ENCODE measurements at regions not wholly inside any gene's neighbourhood (a gene's known extent, or its start where the extent isn't known, plus 50 kb on each side); places are given as distances from the start of the nearest gene placed in this dataset.

DNA sequence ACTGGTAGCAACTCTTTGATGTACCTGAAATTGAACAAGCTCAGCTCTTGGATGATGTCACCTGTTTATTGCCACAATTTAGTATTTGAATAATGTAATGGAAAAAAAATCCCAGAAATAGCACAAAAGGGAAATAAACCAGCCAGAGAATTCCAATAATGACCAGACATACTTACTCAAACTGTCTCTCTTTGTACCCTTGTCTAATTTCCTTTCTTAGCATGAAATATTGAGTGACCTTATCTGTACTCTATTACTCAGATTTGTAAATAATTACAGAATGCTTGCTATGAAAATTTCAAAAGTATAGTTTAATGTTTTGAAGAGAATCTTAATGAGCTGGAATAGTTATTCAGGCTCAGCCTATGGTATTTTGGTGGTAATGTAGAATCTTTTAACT is 555.4 kb upstream of the SGO1 start:
- H3K4me3 Mint-ChIP-seq: no peak overlapping the region
- no peak overlapping the region for H2BK120ac ChIP-seq (ENCODE audit: low read depth, low read length, poor library complexity, severe bottlenecking)
- no peaks in the 10 kb centered on the region for H3K79me1 ChIP-seq (ENCODE audit: insufficient read depth, low read depth, low read length, poor library complexity, severe bottlenecking)
- H3K18ac ChIP-seq (ENCODE audit: insufficient read length, low read depth, low read length): no peak overlapping the region
- H4K8ac ChIP-seq (replicated peaks; ENCODE audit: insufficient read length, low read depth, low read length): no peak overlapping the region
- H3K14ac ChIP-seq (ENCODE audit: insufficient read depth, low read length): no peak overlapping the region
- H3K9ac ChIP-seq (ENCODE audit: extremely low read depth, insufficient read length, low read length): no peak overlapping the region
- H2BK12ac ChIP-seq (ENCODE audit: insufficient read length, low read depth, low read length): no peak overlapping the region
- H3K79me2 ChIP-seq (ENCODE audit: insufficient read depth, low read length): no peaks in the 10 kb centered on the region
- H3K4me1 Mint-ChIP-seq: peaks cover 23 to 27% of the 10 kb centered on the region in 2 experiments
- no peaks in the 10 kb centered on the region for H3K23me2 ChIP-seq (ENCODE audit: insufficient read length, low read depth, low read length, poor library complexity, severe bottlenecking)
- H3K27me3 ChIP-seq (ENCODE audit: insufficient read depth, low read length): no peaks in the 10 kb centered on the region
- no peaks in the 10 kb centered on the region for H3K36me3 Mint-ChIP-seq (ENCODE audit: insufficient read depth in 1 of 3, low read depth in 3 of 3)
- H3K56ac ChIP-seq (ENCODE audit: insufficient read length, low read depth, low read length): no peak overlapping the region
- no peaks in the 10 kb centered on the region for H3K9me3 Mint-ChIP-seq
- TF ChIP-seq, protein P1, sequence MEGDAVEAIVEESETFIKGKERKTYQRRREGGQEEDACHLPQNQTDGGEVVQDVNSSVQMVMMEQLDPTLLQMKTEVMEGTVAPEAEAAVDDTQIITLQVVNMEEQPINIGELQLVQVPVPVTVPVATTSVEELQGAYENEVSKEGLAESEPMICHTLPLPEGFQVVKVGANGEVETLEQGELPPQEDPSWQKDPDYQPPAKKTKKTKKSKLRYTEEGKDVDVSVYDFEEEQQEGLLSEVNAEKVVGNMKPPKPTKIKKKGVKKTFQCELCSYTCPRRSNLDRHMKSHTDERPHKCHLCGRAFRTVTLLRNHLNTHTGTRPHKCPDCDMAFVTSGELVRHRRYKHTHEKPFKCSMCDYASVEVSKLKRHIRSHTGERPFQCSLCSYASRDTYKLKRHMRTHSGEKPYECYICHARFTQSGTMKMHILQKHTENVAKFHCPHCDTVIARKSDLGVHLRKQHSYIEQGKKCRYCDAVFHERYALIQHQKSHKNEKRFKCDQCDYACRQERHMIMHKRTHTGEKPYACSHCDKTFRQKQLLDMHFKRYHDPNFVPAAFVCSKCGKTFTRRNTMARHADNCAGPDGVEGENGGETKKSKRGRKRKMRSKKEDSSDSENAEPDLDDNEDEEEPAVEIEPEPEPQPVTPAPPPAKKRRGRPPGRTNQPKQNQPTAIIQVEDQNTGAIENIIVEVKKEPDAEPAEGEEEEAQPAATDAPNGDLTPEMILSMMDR (conservative IDR thresholded peaks at IDR 0.05): no peak
- no peak overlapping the region for H2BK15ac ChIP-seq (ENCODE audit: low read depth, low read length)
- no peak overlapping the region for H4K91ac ChIP-seq (ENCODE audit: insufficient read length, low read depth, low read length)
- H2BK5ac ChIP-seq (ENCODE audit: insufficient read length, low read length): no peak overlapping the region
- no peak overlapping the region for H3K27ac ChIP-seq (ENCODE audit: insufficient read length, low read depth, low read length)
- H2AK5ac ChIP-seq (ENCODE audit: insufficient read length, low read length): no peak overlapping the region
- no peak overlapping the region for H2BK20ac ChIP-seq (ENCODE audit: low read depth, low read length, poor library complexity, severe bottlenecking)
- no peak overlapping the region for H3K4me2 ChIP-seq (ENCODE audit: insufficient read depth, insufficient read length, low read length)
- no peaks in the 10 kb centered on the region for H4K20me1 ChIP-seq (ENCODE audit: control insufficient read depth, insufficient read depth, insufficient read length)
- H3T11ph ChIP-seq (ENCODE audit: low read length): no peak overlapping the region
- no peak overlapping the region for H3K23ac ChIP-seq (ENCODE audit: insufficient read length, low read depth, low read length)
- no peak overlapping the region for H2AFZ ChIP-seq (ENCODE audit: low read length)
- H4K5ac ChIP-seq (ENCODE audit: insufficient read length, low read depth, low read length): no peak overlapping the region
- no peak overlapping the region for H3K27ac Mint-ChIP-seq
- no peaks in the 10 kb centered on the region for H3K9me3 ChIP-seq (ENCODE audit: control insufficient read depth, low read depth, low read length)
- H3K4ac ChIP-seq (ENCODE audit: low read depth, low read length): no peak overlapping the region
- no peaks in the 10 kb centered on the region for H3K27me3 Mint-ChIP-seq (ENCODE audit: low read depth)
- no peaks in the 10 kb centered on the region for H3K4me1 ChIP-seq (ENCODE audit: insufficient read depth, low read length)
- DNase-seq: no peak

Measured in H9 (cell line).